ENCODE measurements at regions not wholly inside any gene's neighbourhood (a gene's known extent, or its start where the extent isn't known, plus 50 kb on each side); places are given as distances from the start of the nearest gene placed in this dataset.

GRCh38 chr10:42970451-42971250 lies 106.2 kb upstream of the RET start:
- Mint-ChIP-seq H3K4me1 (ENCODE audit: low read depth) (no peaks in the 10 kb centered on the region), H3K4me3 (no peak overlapping the region), H3K36me3 (ENCODE audit: low read depth) (no peaks in the 10 kb centered on the region), H3K27ac (no peak overlapping the region), H3K9me3 (no peaks in the 10 kb centered on the region), H3K27me3 (peaks cover 4% of the 10 kb centered on the region)

GRCh38 chr10:42971251-42971599 lies 105.6 kb upstream of the RET start:
- no peak overlapping the region for H3K4me3 Mint-ChIP-seq
- H3K36me3 Mint-ChIP-seq (ENCODE audit: low read depth), result no peaks in the 10 kb centered on the region

GRCh38 chr10:42972946-42973345 lies 103.9 kb upstream of the RET start:
- no peaks in the 10 kb centered on the region for H3K27me3 Mint-ChIP-seq
- no peak overlapping the region for H3K4me3 Mint-ChIP-seq
- H3K9me3 Mint-ChIP-seq, result no peaks in the 10 kb centered on the region
- H3K27ac Mint-ChIP-seq, result no peak overlapping the region
- no peaks in the 10 kb centered on the region for H3K4me1 Mint-ChIP-seq (ENCODE audit: low read depth)
- no peaks in the 10 kb centered on the region for H3K36me3 Mint-ChIP-seq (ENCODE audit: low read depth)

More at GRCh38 chr10:42971251-42971599, 105.6 kb upstream of the RET start:
- no peaks in the 10 kb centered on the region for H3K9me3 Mint-ChIP-seq
- H3K4me1 Mint-ChIP-seq (ENCODE audit: low read depth), result no peaks in the 10 kb centered on the region
- no peak overlapping the region for H3K27ac Mint-ChIP-seq
- H3K27me3 Mint-ChIP-seq, result peaks cover 4% of the 10 kb centered on the region

DNA sequence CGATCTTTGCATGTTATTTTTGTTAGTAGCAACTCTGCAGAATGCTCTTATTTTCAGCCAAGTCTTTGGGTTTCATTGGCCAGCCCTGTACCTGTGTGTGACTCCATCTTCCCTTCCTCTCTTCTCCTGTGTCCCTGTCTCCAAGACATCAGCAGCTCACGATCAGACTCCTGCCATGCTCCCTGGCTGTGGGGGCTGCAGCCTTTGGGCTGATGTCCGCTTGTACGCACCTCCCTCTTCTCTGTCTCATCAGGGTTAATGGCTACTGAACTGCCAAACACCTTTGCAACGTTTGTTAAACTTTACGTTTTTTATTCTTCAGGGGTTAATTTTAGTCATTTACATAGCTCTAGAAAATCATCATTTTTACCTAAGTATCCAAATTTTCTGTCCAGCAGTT lies 103.5 kb upstream of the RET start:
- no peaks in the 10 kb centered on the region for H3K4me1 Mint-ChIP-seq (ENCODE audit: low read depth)
- H3K27ac Mint-ChIP-seq, result no peak overlapping the region
- no peaks in the 10 kb centered on the region for H3K9me3 Mint-ChIP-seq
- H3K27me3 Mint-ChIP-seq, result no peaks in the 10 kb centered on the region
- H3K4me3 Mint-ChIP-seq, result no peak overlapping the region
- no peaks in the 10 kb centered on the region for H3K36me3 Mint-ChIP-seq (ENCODE audit: low read depth)

DNA sequence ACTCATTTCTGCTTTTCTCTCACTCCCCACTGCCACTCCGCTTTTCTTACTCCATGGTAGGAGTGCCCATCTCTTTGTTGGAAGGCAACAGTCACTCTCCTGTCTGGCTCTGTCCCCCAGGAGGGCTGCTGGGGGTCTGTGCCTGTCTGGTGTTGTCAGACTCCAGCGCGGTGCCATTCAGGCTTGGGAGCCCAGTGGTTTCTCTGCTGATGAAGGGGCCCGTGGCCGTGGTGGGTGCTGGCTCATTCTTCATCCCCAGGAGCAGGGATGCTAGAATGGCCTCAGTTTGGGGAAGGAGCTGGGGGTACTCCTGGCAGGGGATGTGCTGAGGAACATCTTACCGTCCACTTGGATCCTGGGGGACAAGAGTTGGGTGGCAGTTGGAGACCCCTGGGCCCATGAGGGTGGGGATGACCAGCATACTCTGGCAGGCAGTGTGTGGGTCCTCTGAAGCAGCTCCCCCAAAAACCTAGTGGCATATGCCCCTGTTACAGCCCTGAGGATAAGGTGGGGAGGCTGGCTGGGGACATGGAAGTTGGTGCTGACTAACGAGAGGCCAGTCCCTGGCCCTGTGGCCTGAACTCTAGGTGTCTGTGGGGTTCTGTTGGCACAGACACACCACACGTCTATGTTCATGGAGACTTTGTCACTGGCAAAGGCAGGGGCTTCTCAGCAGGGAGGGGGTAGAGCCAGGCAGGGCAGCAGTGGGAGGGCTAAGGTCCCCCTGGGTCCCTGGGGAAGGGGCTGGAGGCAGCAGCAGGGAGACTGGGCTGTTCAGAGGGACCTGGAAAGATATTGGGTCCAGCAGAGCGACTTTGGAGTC lies 102.8 kb upstream of the RET start:
- Mint-ChIP-seq H3K27me3 (no peaks in the 10 kb centered on the region), H3K36me3 (ENCODE audit: low read depth) (no peaks in the 10 kb centered on the region), H3K9me3 (no peaks in the 10 kb centered on the region)

GRCh38 chr10:42974693-42975002 lies 102.2 kb upstream of the RET start:
- Mint-ChIP-seq H3K36me3 (ENCODE audit: low read depth) (no peaks in the 10 kb centered on the region), H3K9me3 (no peaks in the 10 kb centered on the region), H3K27me3 (no peaks in the 10 kb centered on the region), H3K4me1 (ENCODE audit: low read depth) (no peaks in the 10 kb centered on the region), H3K27ac (no peak overlapping the region), H3K4me3 (no peak overlapping the region)

More for the DNA sequence above, 102.8 kb upstream of the RET start:
- Mint-ChIP-seq H3K27ac (no peak overlapping the region), H3K4me3 (no peak overlapping the region), H3K4me1 (ENCODE audit: low read depth) (no peaks in the 10 kb centered on the region)

GRCh38 chr10:42975005-42975493 lies 101.8 kb upstream of the RET start:
- H3K4me1 Mint-ChIP-seq (ENCODE audit: low read depth), result no peaks in the 10 kb centered on the region
- no peaks in the 10 kb centered on the region for H3K27me3 Mint-ChIP-seq
- H3K9me3 Mint-ChIP-seq, result no peaks in the 10 kb centered on the region
- no peak overlapping the region for H3K27ac Mint-ChIP-seq
- no peaks in the 10 kb centered on the region for H3K36me3 Mint-ChIP-seq (ENCODE audit: low read depth)
- H3K4me3 Mint-ChIP-seq, result no peak overlapping the region

DNA sequence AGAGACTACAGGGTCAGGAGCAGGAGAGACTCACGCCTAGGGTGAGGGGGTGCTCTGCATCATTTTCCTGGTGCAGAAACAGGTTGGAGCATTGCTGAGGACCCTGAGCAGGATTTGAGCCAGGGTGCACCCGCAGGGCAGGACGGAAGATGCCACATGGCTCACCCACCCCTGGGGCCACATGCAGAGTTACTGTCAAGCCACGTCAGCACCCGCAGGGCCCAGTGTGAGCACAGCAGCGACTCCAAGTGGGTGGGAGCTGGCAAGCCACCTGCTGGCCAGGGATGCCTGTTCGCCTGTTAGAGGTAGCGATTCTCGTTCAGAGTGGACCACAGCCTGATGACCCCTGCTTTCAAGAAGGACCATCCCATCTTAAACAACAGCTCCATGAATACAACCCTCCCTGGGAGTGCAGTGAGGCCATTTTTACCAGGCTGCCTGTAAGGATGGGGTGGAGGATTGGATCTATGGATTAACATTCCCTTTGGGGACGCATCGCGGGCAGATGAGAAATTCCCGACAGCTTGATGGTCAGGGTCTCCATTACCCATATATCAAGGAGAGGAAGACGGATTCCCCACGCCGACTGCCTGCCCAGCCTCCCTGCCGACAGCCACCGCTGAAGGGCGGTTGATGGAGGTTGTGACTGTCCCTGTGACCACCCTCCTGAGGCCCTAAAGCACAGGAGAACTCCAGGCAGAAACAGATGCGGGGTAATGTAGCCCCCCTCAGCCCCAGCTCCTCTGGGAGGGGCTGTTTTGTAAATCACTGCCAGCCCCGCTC lies 101.1 kb upstream of the RET start:
- no peaks in the 10 kb centered on the region for H3K36me3 Mint-ChIP-seq (ENCODE audit: low read depth)
- no peaks in the 10 kb centered on the region for H3K4me1 Mint-ChIP-seq (ENCODE audit: low read depth)
- H3K9me3 Mint-ChIP-seq, result no peaks in the 10 kb centered on the region
- H3K4me3 Mint-ChIP-seq, result no peak overlapping the region
- H3K27me3 Mint-ChIP-seq, result no peaks in the 10 kb centered on the region
- no peak overlapping the region for H3K27ac Mint-ChIP-seq

DNA sequence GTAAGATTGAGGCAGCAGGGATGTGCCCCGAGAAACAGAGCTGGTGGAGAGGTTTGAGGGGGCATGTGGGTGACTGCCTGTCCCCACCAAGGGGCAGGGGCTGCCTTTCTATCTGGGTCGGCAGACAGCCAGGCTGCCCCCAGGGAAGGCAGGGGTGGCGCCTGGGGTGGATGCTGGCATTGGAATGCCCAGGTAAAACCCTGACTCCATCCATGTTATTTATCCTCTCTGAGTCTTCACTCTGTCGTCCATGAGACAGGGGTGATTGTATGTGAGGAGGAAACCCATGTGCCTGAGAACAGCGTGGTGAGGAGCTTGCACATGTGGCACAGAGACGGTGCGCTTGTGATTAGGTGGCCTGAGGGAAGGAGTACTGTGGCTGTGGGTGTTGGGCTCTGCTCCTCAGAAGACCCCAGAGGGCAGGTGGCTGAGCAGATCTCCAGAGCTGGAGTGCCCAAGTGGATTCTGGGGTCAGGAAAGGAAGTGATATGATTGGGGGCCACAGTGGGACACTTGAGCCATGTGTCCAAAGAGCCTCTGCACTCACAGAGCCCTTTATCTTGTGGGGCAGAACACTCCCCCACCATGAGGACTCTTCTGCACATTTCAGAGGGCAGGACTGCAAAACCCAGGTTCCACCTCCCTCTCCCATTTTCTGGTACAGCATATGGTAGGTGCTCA lies 100.4 kb upstream of the RET start:
- Mint-ChIP-seq H3K4me1 (ENCODE audit: low read depth) (no peaks in the 10 kb centered on the region), H3K27ac (no peak overlapping the region), H3K27me3 (no peaks in the 10 kb centered on the region), H3K36me3 (ENCODE audit: low read depth) (no peaks in the 10 kb centered on the region), H3K9me3 (no peaks in the 10 kb centered on the region), H3K4me3 (no peak overlapping the region)

DNA sequence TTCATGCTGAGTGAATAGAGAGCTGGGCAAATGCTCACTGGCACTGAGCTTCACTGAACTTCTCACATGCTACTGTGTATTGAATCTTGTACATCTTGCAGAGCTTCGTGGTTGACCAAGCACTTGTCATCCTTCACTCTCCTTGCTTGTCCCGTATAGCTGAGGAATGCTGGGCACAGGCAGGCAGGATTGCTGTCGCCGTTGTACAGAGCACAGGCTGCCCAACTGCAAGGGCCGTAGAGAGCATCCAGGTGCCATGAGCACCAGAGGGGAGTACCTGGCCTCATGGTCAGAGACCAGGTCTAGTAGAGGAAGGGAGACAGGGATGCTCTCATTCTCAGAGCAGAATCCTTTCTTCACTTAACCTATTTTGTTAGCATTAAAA lies 99.8 kb upstream of the RET start:
- Mint-ChIP-seq H3K27ac (no peak overlapping the region), H3K27me3 (no peaks in the 10 kb centered on the region), H3K36me3 (ENCODE audit: low read depth) (no peaks in the 10 kb centered on the region), H3K9me3 (no peaks in the 10 kb centered on the region), H3K4me1 (ENCODE audit: low read depth) (no peaks in the 10 kb centered on the region), H3K4me3 (no peak overlapping the region)

- Mint-ChIP-seq H3K9me3 (no peaks in the 10 kb centered on the region), H3K36me3 (ENCODE audit: low read depth) (no peaks in the 10 kb centered on the region), H3K4me1 (ENCODE audit: low read depth) (no peaks in the 10 kb centered on the region), H3K4me3 (no peak overlapping the region), H3K27me3 (no peaks in the 10 kb centered on the region), H3K27ac (no peak overlapping the region)
Observed at GRCh38 chr10:42979181-42979580, 97.7 kb upstream of the RET start.

DNA sequence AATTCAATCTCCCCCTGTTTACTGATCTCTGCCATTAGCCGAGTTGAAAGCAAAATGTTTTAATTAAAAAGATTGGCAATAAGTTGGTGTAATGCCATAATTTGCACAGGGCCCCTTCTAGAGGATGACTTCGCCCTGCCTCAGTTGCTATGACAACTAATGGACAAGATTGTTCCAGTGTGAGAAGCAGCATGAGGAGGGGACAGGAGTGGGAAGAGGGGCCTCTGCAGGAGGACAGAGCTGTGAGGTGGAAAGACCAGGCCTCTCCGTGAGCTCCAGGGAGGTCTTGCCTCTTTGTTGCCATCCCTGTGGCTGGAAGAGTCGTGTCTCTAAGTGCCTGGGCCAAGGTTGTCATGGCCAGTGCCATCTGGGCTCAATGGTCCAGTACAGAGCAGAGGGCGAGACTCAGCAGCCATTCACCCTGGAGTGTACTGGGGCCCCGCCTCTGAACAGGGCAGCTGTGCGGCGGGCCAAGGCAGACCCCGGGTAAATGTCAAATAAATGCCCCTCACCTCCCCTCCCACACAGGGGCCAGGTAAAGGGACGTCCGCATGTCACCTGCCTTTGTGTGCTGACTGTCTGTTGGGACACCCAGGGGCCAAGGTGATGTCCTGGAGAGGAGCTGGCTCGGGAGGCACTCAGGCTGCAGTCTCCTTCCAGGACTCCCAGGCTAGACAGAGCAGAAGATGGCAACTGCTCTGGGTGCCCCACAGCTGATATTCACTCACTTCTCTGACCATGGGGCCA lies 97.0 kb upstream of the RET start:
- Mint-ChIP-seq H3K36me3 (ENCODE audit: low read depth) (no peaks in the 10 kb centered on the region), H3K9me3 (no peaks in the 10 kb centered on the region), H3K4me1 (ENCODE audit: low read depth) (no peaks in the 10 kb centered on the region), H3K27ac (no peak overlapping the region), H3K27me3 (no peaks in the 10 kb centered on the region), H3K4me3 (no peak overlapping the region)

- Mint-ChIP-seq H3K27ac (no peak overlapping the region), H3K27me3 (no peaks in the 10 kb centered on the region), H3K36me3 (ENCODE audit: low read depth) (no peaks in the 10 kb centered on the region), H3K9me3 (no peaks in the 10 kb centered on the region), H3K4me3 (no peak overlapping the region), H3K4me1 (ENCODE audit: low read depth) (no peaks in the 10 kb centered on the region)
Observed at GRCh38 chr10:42980553-42981357, 96.1 kb upstream of the RET start.
